ENCODE measurements at regions not wholly inside any gene's neighbourhood (a gene's known extent, or its start where the extent isn't known, plus 50 kb on each side); places are given as distances from the start of the nearest gene placed in this dataset.

- TF ChIP-seq EGR1 (IDR thresholded peaks at IDR 0.05) (no peak), FOXM1 (IDR thresholded peaks at IDR 0.05; ENCODE audit: borderline replicate concordance, low read depth) (no peak), MAX (IDR thresholded peaks at IDR 0.05) (no peak), CEBPB (IDR thresholded peaks at IDR 0.05) (no peak), ZBTB7A (IDR thresholded peaks at IDR 0.05; ENCODE audit: low read depth) (no peak)
These were observed 172.0 kb downstream of the SYT10 start for GRCh38 chr12:33267641-33268040.

- TF ChIP-seq NFIC (IDR thresholded peaks at IDR 0.05) (no peak), MAX (IDR thresholded peaks at IDR 0.05) (no peak), CEBPB (IDR thresholded peaks at IDR 0.05) (no peak), EP300 (IDR thresholded peaks at IDR 0.05; ENCODE audit: borderline replicate concordance) (no peak), EGR1 (IDR thresholded peaks at IDR 0.05) (no peak)
These were observed 173.7 kb downstream of the SYT10 start for GRCh38 chr12:33265900-33266299.

GRCh38 chr12:33265033-33265731 lies 174.4 kb downstream of the SYT10 start:
- TF ChIP-seq ZBTB7A (IDR thresholded peaks at IDR 0.05; ENCODE audit: low read depth), result no peak
- no peak for TF ChIP-seq FOXM1 (IDR thresholded peaks at IDR 0.05; ENCODE audit: borderline replicate concordance, low read depth)
- no peak for TF ChIP-seq TCF12 (IDR thresholded peaks at IDR 0.05; ENCODE audit: low read depth)
- TF ChIP-seq EGR1 (IDR thresholded peaks at IDR 0.05), result no peak
- no peak for TF ChIP-seq CEBPB (IDR thresholded peaks at IDR 0.05)
- TF ChIP-seq TEAD4 (IDR thresholded peaks at IDR 0.05), result no peak
- TF ChIP-seq TAF1 (IDR thresholded peaks at IDR 0.05; ENCODE audit: low read depth), result no peak
- no peak for TF ChIP-seq NFIC (IDR thresholded peaks at IDR 0.05)
- no peak for TF ChIP-seq MAX (IDR thresholded peaks at IDR 0.05)

GRCh38 chr12:33253178-33253577 lies 186.4 kb downstream of the SYT10 start:
- TF ChIP-seq CREB1 (IDR thresholded peaks at IDR 0.05; ENCODE audit: low read depth) (no peak), CEBPB (IDR thresholded peaks at IDR 0.05) (no peak), TEAD4 (IDR thresholded peaks at IDR 0.05) (no peak), ZBTB7A (IDR thresholded peaks at IDR 0.05; ENCODE audit: low read depth) (no peak), YY1 (IDR thresholded peaks at IDR 0.05; ENCODE audit: low read depth) (no peak), MAX (IDR thresholded peaks at IDR 0.05) (no peak), NFIC (IDR thresholded peaks at IDR 0.05) (no peak), TAF1 (IDR thresholded peaks at IDR 0.05; ENCODE audit: low read depth) (no peak), EP300 (IDR thresholded peaks at IDR 0.05; ENCODE audit: borderline replicate concordance) (no peak), EGR1 (IDR thresholded peaks at IDR 0.05) (no peak), USF1 (IDR thresholded peaks at IDR 0.05) (no peak)

- TF ChIP-seq FOXM1 (IDR thresholded peaks at IDR 0.05; ENCODE audit: borderline replicate concordance, low read depth), result no peak
- TF ChIP-seq USF1 (IDR thresholded peaks at IDR 0.05), result no peak
- TF ChIP-seq EGR1 (IDR thresholded peaks at IDR 0.05), result no peak
- TF ChIP-seq TEAD4 (IDR thresholded peaks at IDR 0.05), result no peak
- TF ChIP-seq ZBTB7A (IDR thresholded peaks at IDR 0.05; ENCODE audit: low read depth), result no peak
- no peak for TF ChIP-seq MAX (IDR thresholded peaks at IDR 0.05)
- no peak for TF ChIP-seq REST (IDR thresholded peaks at IDR 0.05; ENCODE audit: low read depth)
- TF ChIP-seq NFIC (IDR thresholded peaks at IDR 0.05), result no peak
- no peak for TF ChIP-seq EP300 (IDR thresholded peaks at IDR 0.05; ENCODE audit: borderline replicate concordance)
- TF ChIP-seq CEBPB (IDR thresholded peaks at IDR 0.05), result no peak
- no peak for TF ChIP-seq RAD21 (IDR thresholded peaks at IDR 0.05; ENCODE audit: low read depth)
- TF ChIP-seq TAF1 (IDR thresholded peaks at IDR 0.05; ENCODE audit: low read depth), result no peak
- TF ChIP-seq YY1 (IDR thresholded peaks at IDR 0.05; ENCODE audit: low read depth), result no peak
- no peak for TF ChIP-seq TCF12 (IDR thresholded peaks at IDR 0.05; ENCODE audit: low read depth)
- TF ChIP-seq CREB1 (IDR thresholded peaks at IDR 0.05; ENCODE audit: low read depth), result no peak
These were observed 188.1 kb downstream of the SYT10 start for GRCh38 chr12:33251548-33251947.

- TF ChIP-seq TAF1 (IDR thresholded peaks at IDR 0.05; ENCODE audit: low read depth) (no peak), TEAD4 (IDR thresholded peaks at IDR 0.05) (no peak), NFIC (IDR thresholded peaks at IDR 0.05) (no peak), EP300 (IDR thresholded peaks at IDR 0.05; ENCODE audit: borderline replicate concordance) (no peak), RAD21 (IDR thresholded peaks at IDR 0.05; ENCODE audit: low read depth) (no peak), EGR1 (IDR thresholded peaks at IDR 0.05) (no peak), YY1 (IDR thresholded peaks at IDR 0.05; ENCODE audit: low read depth) (no peak), TCF12 (IDR thresholded peaks at IDR 0.05; ENCODE audit: low read depth) (no peak), FOXM1 (IDR thresholded peaks at IDR 0.05; ENCODE audit: borderline replicate concordance, low read depth) (no peak), CREB1 (IDR thresholded peaks at IDR 0.05; ENCODE audit: low read depth) (no peak), MAX (IDR thresholded peaks at IDR 0.05) (no peak), CEBPB (IDR thresholded peaks at IDR 0.05) (no peak), USF1 (IDR thresholded peaks at IDR 0.05) (no peak), REST (IDR thresholded peaks at IDR 0.05; ENCODE audit: low read depth) (no peak), ZBTB7A (IDR thresholded peaks at IDR 0.05; ENCODE audit: low read depth) (no peak)
These were observed 191.3 kb downstream of the SYT10 start for GRCh38 chr12:33248364-33248763.
